ENCODE measurements at regions not wholly inside any gene's neighbourhood (a gene's known extent, or its start where the extent isn't known, plus 50 kb on each side); places are given as distances from the start of the nearest gene placed in this dataset.

- no peak for DNase-seq
These were observed 238.4 kb downstream of the PLPP3 start for GRCh38 chr1:56340977-56341376.

- no peak for DNase-seq
These were observed 239.4 kb downstream of the PLPP3 start for GRCh38 chr1:56339786-56340465.

- no peak for DNase-seq
These were observed 240.3 kb downstream of the PLPP3 start for GRCh38 chr1:56339093-56339492.

- no peak for DNase-seq
These were observed 242.4 kb downstream of the PLPP3 start for GRCh38 chr1:56336982-56337381.

DNA sequence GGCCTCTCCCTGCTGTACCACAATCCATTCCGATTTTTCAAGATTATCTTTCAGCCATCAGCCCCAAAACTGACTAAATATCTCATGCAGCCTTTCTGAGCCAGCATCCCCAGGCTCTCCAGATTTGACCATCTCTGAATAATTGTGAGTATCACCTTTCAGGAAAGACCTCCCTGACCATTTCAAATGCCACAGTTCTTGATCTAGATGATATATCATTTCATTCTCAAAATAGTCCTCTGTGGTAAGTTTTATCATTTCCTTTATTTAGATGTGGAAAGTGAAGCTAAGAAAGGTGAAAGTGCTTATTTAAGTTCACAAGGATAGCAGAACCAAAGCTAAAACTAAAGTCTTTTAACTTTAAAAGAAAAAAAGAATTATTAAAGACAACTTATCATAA lies 244.0 kb downstream of the PLPP3 start:
- DNase-seq = no peak

DNA sequence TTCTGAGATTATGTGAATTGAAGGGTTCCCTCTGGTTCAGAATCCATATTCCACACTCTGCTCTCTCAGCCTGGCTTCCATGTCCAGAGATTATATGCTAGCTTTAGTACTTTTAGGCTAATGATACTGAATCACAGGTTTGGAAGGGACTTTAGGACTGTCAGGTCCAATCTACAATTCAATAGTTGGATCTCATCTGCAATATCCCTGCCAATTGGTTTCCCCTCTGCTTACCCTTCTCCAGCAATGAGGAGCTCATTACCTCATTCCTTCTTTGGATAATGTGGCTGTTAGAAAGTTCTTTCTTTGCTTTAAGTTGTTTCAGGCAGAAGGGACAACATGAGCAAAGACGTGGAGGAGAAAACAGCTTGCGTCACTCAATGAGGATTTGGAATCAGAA lies 245.3 kb downstream of the PLPP3 start:
- DNase-seq = no peak

GRCh38 chr1:56333461-56333860 lies 245.9 kb downstream of the PLPP3 start:
- no peak for DNase-seq

DNA sequence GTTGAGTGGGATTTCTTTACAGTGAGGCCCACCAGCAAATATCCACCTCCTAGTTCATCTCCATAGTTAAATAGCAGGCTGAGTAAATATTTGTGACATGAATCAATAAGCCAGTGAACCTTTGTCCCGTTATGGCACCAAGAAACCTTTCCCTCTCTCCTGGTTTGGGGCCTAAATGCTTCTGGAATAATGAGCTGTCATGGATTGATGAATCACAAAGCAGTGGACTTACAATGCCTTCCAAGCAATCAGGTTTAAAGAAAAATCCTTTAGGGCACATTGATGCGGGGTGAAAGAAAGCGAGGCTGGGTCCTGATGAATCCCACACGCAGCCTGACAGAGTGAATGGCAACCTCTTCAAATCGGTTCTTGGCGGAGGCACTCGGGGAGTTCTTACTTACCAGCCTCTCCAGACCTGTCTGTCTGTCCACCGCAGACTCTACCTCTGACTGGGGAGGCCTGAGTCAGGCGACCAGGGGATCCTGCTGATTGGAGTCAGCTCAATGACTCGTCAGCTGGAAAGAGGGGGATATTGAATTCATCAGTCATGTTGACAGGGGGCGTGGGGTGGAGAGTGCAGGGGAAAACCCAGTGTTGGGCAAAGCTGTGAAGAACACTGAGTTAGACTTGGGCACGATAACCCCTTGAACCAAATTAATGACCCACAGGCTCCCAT lies 247.3 kb downstream of the PLPP3 start:
- no peak for DNase-seq

DNA sequence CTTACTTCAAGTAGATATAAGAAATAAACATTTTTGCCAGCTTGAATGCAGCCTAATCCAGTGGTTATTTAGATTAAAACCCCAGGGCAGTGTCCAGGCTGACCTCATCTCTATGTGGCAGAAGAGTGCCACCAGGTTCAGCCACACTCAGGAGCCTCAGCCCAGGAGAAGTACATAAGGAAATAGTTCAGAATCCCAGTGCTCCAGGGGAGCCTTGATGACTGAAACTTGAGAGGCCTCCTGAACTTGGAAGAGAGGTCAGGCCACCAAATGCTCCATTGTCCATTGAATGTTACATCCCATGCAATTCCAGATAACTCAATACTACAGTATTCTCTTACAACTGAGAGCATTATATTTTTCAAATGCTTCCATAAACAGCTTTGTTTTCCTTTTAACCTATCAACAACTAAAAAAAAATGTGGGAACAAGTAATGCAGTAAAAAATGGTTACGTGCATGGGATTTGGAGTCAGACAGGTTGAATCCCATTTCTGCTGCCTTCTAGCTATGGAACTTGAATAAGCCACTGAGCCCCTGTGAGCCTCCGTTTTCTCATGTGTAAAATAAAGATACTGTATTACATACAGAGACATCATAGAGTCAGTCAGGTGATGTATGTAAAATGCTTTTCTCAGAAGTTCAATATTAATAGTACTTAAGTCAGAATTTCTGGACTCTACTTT lies 248.0 kb downstream of the PLPP3 start:
- no peak for DNase-seq

- DNase-seq = no peak
These were observed 248.9 kb downstream of the PLPP3 start for GRCh38 chr1:56330391-56331026.

- no peak for DNase-seq
These were observed 249.4 kb downstream of the PLPP3 start for GRCh38 chr1:56329970-56330369.

- no peak for DNase-seq
These were observed 252.2 kb downstream of the PLPP3 start for GRCh38 chr1:56327195-56327594.

- DNase-seq = no peak
These were observed 253.3 kb downstream of the PLPP3 start for GRCh38 chr1:56326056-56326455.

DNA sequence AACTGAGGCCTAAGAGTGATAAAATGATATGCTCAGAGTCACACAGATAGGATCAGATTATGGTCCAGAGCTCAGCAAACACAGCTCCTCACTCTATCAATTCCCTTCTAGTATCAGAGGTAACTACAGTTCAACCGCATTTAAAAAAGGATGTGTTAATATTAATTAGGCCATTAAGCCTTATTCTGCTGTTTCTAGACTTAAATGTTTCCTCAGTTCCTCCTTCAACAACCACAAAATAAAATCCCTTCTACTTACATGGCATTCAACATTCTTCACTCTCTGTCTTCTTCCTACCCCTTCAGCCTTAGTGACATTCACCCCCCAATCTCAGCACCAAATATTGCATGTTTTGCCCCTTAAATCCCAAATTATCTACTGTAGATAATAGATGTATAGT lies 254.9 kb downstream of the PLPP3 start:
- no peak for DNase-seq

- no peak for DNase-seq
These were observed 257.2 kb downstream of the PLPP3 start for GRCh38 chr1:56322211-56322610.

DNA sequence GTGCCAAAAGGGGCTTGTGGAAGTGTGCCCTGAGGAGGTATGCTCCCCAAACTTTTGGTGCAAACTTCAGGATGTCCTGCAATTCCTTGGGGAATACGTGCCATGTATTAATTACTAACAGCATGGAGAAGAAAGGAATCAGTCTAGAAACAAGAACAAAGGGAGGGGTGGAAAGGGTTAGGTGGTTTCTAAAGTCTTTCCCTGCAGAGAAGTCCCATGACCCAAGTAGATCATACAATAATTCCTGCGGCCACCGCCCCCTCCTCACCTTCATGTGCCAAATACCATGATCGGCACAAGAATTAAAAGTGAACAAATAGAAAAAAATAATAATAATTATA lies 258.2 kb downstream of the PLPP3 start:
- DNase-seq = no peak

DNA sequence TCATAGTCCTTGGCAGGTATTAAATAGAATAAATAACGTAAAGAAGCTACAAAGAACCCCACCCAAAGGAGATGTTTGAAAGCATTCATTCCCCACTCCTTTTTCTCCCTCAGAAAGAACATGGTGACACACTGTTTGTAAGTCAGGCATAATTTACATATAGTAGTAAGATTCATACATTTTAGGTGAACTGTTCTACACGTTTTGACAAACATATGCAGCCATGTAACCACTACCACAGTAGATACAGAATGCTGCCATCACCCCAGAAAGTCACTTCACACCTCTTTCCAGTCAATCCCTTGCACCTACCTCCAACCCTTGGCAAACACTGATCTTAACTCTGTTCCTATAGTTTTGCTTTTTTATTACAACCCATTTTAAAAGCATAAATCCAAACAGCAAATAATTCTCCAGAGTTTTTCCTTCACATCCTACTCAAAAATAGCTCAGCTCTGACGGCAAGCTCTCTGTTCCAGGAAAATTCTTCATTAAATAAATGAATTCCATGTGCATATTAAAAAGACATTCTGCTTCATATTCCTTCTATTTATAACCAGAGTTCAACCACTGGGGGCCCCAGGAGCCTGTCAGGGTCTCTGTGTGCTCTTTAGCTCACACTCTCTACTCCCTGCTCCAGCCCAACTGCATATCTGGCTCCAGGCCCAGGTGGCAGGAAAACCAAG lies 258.8 kb downstream of the PLPP3 start:
- DNase-seq = no peak

DNA sequence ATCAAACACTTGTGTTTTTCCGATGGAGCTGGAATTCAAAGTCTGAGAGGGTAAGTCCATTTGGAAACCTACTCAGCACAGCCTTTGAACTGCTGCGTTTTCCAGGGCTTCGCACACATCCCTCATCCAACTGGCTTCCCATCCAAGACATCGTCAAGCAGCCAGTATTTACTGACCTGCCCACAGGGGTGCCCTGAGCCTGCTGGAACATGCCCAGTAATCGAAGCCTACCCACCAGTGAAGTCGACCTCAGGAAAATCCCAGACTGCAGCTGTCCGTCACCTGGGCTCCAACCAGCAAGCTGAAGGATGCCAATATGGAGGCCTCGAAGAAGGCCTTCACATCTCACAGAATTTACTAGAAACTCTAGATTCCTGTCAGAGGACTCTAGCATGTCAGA lies 261.6 kb downstream of the PLPP3 start:
- no peak for DNase-seq

- no peak for DNase-seq
These were observed 263.9 kb downstream of the PLPP3 start for GRCh38 chr1:56315293-56315942.

DNA sequence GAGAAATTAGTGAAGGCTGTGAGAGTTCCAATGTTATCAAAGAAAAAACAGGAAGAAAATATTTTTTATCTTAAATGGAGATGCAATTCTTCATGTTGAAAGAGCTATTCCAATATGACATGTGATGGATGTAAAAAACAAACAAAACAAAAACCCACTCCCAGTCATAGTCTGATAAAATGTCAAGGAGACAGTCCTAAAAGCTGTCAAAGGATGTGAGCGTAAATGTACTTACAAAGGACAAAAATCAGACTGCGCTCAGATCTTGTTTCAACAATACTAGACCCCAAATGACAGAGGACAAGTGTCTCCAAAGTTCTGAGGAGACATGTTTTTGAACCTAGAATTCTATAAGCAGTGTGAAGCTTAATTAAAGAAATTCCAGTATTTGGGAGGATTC lies 265.8 kb downstream of the PLPP3 start:
- no peak for DNase-seq

- DNase-seq = no peak
These were observed 267.6 kb downstream of the PLPP3 start for GRCh38 chr1:56311766-56312165.

- no peak for DNase-seq
These were observed 268.4 kb downstream of the PLPP3 start for GRCh38 chr1:56310945-56311344.

- no peak for DNase-seq
These were observed 270.3 kb downstream of the PLPP3 start for GRCh38 chr1:56309065-56309464.

All from activated naive CD4-positive, alpha-beta T cell treated with anti-CD3 and anti-CD28 coated beads, Interleukin-2, amount 50 U/mL, for 16 hours (primary cell).